ENCODE measurements at regions not wholly inside any gene's neighbourhood (a gene's known extent, or its start where the extent isn't known, plus 50 kb on each side); places are given as distances from the start of the nearest gene placed in this dataset.

DNA sequence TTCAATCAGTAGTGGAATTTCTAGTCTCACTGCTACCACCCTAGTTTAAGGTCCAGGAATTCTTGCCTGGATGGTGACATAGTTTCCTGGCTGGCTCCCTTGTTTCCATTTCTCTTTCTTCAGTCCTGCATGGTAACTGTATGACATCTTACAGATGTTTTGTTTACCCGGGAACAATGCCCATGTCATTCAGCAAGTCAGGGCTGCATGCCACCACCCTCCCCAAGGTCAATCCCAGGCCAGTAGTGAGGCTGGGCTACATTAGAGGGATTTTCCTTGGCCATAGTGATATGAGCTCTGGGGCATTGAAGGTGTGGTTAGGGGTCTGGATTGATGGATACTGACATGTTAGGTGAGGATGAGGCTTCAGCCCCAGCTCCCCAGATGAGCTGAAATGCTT, 114.9 kb upstream of the E2F8 start:
- no peaks in the 10 kb centered on the region for H3K36me3 ChIP-seq (ENCODE audit: control insufficient read depth, insufficient read depth, low read length)
- H3K9me3 ChIP-seq (ENCODE audit: control insufficient read depth, insufficient read depth, low read depth, low read length), result no peaks in the 10 kb centered on the region
- TF ChIP-seq, protein P1, sequence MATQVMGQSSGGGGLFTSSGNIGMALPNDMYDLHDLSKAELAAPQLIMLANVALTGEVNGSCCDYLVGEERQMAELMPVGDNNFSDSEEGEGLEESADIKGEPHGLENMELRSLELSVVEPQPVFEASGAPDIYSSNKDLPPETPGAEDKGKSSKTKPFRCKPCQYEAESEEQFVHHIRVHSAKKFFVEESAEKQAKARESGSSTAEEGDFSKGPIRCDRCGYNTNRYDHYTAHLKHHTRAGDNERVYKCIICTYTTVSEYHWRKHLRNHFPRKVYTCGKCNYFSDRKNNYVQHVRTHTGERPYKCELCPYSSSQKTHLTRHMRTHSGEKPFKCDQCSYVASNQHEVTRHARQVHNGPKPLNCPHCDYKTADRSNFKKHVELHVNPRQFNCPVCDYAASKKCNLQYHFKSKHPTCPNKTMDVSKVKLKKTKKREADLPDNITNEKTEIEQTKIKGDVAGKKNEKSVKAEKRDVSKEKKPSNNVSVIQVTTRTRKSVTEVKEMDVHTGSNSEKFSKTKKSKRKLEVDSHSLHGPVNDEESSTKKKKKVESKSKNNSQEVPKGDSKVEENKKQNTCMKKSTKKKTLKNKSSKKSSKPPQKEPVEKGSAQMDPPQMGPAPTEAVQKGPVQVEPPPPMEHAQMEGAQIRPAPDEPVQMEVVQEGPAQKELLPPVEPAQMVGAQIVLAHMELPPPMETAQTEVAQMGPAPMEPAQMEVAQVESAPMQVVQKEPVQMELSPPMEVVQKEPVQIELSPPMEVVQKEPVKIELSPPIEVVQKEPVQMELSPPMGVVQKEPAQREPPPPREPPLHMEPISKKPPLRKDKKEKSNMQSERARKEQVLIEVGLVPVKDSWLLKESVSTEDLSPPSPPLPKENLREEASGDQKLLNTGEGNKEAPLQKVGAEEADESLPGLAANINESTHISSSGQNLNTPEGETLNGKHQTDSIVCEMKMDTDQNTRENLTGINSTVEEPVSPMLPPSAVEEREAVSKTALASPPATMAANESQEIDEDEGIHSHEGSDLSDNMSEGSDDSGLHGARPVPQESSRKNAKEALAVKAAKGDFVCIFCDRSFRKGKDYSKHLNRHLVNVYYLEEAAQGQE (IDR thresholded peaks at IDR 0.05; ENCODE audit: insufficient read depth in 1 of 2, low read depth in 2 of 2, low read length in 1 of 2), result no peak
- TF ChIP-seq SIN3A (IDR thresholded peaks at IDR 0.05; ENCODE audit: borderline replicate concordance, insufficient read depth, low read depth, low read length), result no peak
- no peak for TF ChIP-seq POLR2AphosphoS5 (IDR thresholded peaks at IDR 0.05; ENCODE audit: low read depth, low read length)
- TF ChIP-seq, protein P2, sequence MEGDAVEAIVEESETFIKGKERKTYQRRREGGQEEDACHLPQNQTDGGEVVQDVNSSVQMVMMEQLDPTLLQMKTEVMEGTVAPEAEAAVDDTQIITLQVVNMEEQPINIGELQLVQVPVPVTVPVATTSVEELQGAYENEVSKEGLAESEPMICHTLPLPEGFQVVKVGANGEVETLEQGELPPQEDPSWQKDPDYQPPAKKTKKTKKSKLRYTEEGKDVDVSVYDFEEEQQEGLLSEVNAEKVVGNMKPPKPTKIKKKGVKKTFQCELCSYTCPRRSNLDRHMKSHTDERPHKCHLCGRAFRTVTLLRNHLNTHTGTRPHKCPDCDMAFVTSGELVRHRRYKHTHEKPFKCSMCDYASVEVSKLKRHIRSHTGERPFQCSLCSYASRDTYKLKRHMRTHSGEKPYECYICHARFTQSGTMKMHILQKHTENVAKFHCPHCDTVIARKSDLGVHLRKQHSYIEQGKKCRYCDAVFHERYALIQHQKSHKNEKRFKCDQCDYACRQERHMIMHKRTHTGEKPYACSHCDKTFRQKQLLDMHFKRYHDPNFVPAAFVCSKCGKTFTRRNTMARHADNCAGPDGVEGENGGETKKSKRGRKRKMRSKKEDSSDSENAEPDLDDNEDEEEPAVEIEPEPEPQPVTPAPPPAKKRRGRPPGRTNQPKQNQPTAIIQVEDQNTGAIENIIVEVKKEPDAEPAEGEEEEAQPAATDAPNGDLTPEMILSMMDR (IDR thresholded peaks at IDR 0.05), result no peak
- H3K27me3 ChIP-seq (ENCODE audit: control insufficient read depth, insufficient read depth, low read length), result peaks cover 40% of the 10 kb centered on the region
- no peak for DNase-seq (ENCODE audit: low read depth, low spot score)
- in situ Hi-C loops (cut with HindIII; ENCODE audit: low pct_unique_long_range_greater_than_20kb, low sequenced_read_pairs) (no loop called here), intact Hi-C loops (cut with micrococcal nuclease; ENCODE audit: unreplicated experiment) (no loop called here)
- ChIA-PET POLR2A (no interaction called here), CTCF (interaction anchor here (0.6 kb wide), 1 partner anchor 789 kb away, joined by 3 read pairs; no protein-coding TSS in a partner anchor)
- no peaks in the 10 kb centered on the region for H3K4me1 ChIP-seq (ENCODE audit: control insufficient read depth, insufficient read depth, low read length)
- ATAC-seq, result no peak
- H3K27ac ChIP-seq (ENCODE audit: low read length), result no peak overlapping the region
- BruUV-seq (replicated peaks), result no TSS peak
- no peak overlapping the region for H3K4me3 ChIP-seq (ENCODE audit: low read depth in 2 of 2, low read length in 2 of 2)

DNA sequence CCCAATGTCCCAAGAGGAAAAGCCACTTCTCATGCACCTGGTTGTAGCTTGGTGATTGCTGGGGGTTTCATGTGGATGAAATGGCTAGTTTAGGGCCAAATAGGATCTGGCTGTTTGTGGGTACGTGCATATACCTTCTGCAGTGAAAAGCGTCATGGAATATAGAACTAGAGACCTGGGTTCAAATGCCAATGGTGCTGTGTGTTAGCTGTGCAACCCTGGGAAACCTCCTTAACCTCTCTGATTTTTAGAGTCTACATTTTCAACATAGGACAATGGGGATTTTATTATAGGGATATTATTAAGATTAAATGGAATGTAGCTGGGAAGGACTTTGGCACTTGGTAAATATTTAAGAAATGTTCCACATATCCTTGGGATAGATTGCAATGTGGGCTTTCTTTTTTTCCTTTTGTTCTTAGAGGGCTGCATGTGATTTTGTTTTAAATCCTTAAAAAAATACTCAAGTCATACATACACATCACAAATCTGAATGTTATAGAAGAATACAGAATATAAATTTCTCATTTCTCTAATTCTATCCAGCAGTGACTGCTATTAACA, 112.6 kb upstream of the E2F8 start:
- no TSS peak for BruUV-seq (replicated peaks)
- in situ Hi-C loops (cut with HindIII; ENCODE audit: low pct_unique_long_range_greater_than_20kb, low sequenced_read_pairs) (no loop called here), intact Hi-C loops (cut with micrococcal nuclease; ENCODE audit: unreplicated experiment) (no loop called here)
- DNase-seq (ENCODE audit: low read depth, low spot score) (no peak), ATAC-seq (no peak)
- Histone ChIP-seq H3K27ac (ENCODE audit: low read length) (no peak overlapping the region), H3K4me3 (ENCODE audit: low read depth in 2 of 2, low read length in 2 of 2) (no peak overlapping the region), H3K4me1 (ENCODE audit: control insufficient read depth, insufficient read depth, low read length) (no peaks in the 10 kb centered on the region), H3K27me3 (ENCODE audit: control insufficient read depth, insufficient read depth, low read length) (peaks cover 44% of the 10 kb centered on the region), H3K9me3 (ENCODE audit: control insufficient read depth, insufficient read depth, low read depth, low read length) (no peaks in the 10 kb centered on the region), H3K36me3 (ENCODE audit: control insufficient read depth, insufficient read depth, low read length) (no peaks in the 10 kb centered on the region)
- ChIA-PET CTCF (no interaction called here), POLR2A (no interaction called here)
- TF ChIP-seq POLR2AphosphoS5 (IDR thresholded peaks at IDR 0.05; ENCODE audit: low read depth, low read length) (no peak), TCF7L2 (IDR thresholded peaks at IDR 0.05; ENCODE audit: low read depth, low read length) (no peak), SIN3A (IDR thresholded peaks at IDR 0.05; ENCODE audit: borderline replicate concordance, insufficient read depth, low read depth, low read length) (no peak)
- TF ChIP-seq, protein P2 (IDR thresholded peaks at IDR 0.05), result no peak
- TF ChIP-seq, protein P1 (IDR thresholded peaks at IDR 0.05; ENCODE audit: insufficient read depth in 1 of 2, low read depth in 2 of 2, low read length in 1 of 2), result no peak
